ENCODE measurements at regions not wholly inside any gene's neighbourhood (a gene's known extent, or its start where the extent isn't known, plus 50 kb on each side); places are given as distances from the start of the nearest gene placed in this dataset.

GRCh38 chr1:103218369-103218768, 110.0 kb upstream of the COL11A1 start:
- TF ChIP-seq CTCF (conservative IDR thresholded peaks at IDR 0.05; ENCODE audit: low read length) (no peak), EZH2phosphoT487 (IDR thresholded peaks at IDR 0.05; ENCODE audit: borderline replicate concordance) (no peak)
